GM21825 (cell line): ENCODE measurements at regions not wholly inside any gene's neighbourhood (a gene's known extent, or its start where the extent isn't known, plus 50 kb on each side); places are given as distances from the start of the nearest gene placed in this dataset.

Experiments used
- ATAC-seq: cut with Tn5 transposase; IDR thresholded peaks from one replicate; pipeline ENCODE4 v1.9.1; 2021; ENCODE audit warnings: mild to moderate bottlenecking, moderate library complexity; ENCODE audit not compliant: unreplicated experiment

- ATAC-seq: no peak
These were observed 331.6 kb downstream of the DYSF start for GRCh38 chr2:71784734-71785511.

- ATAC-seq: no peak
These were observed 330.5 kb downstream of the DYSF start for GRCh38 chr2:71783815-71784214.

- no peak for ATAC-seq
These were observed 329.9 kb downstream of the DYSF start for GRCh38 chr2:71783215-71783614.

- ATAC-seq: no peak
These were observed 329.0 kb downstream of the DYSF start for GRCh38 chr2:71782323-71782722.

GRCh38 chr2:71781695-71782228, 328.4 kb downstream of the DYSF start:
- no peak for ATAC-seq

GRCh38 chr2:71780162-71780561, 326.8 kb downstream of the DYSF start:
- ATAC-seq: no peak

GRCh38 chr2:71779774-71780105, 326.4 kb downstream of the DYSF start:
- ATAC-seq: no peak

- ATAC-seq: no peak
These were observed 325.8 kb downstream of the DYSF start for GRCh38 chr2:71778936-71779773.

GRCh38 chr2:71778514-71778913, 325.2 kb downstream of the DYSF start:
- no peak for ATAC-seq

GRCh38 chr2:71777946-71778345, 324.6 kb downstream of the DYSF start:
- no peak for ATAC-seq

- no peak for ATAC-seq
These were observed 322.9 kb downstream of the DYSF start for GRCh38 chr2:71776227-71776626.

GRCh38 chr2:71773218-71773617, 319.9 kb downstream of the DYSF start:
- no peak for ATAC-seq

- no peak for ATAC-seq
These were observed 319.3 kb downstream of the DYSF start for GRCh38 chr2:71772510-71773172.

GRCh38 chr2:71767663-71768062, 314.3 kb downstream of the DYSF start:
- no peak for ATAC-seq

- no peak for ATAC-seq
These were observed 305.7 kb downstream of the DYSF start for GRCh38 chr2:71759060-71759459.

- no peak for ATAC-seq
These were observed 304.0 kb downstream of the DYSF start for GRCh38 chr2:71757351-71757750.

- ATAC-seq: no peak
These were observed 303.0 kb downstream of the DYSF start for GRCh38 chr2:71756280-71756906.

- ATAC-seq: no peak
These were observed 298.2 kb downstream of the DYSF start for GRCh38 chr2:71751590-71751989.

GRCh38 chr2:71749671-71750101, 296.3 kb downstream of the DYSF start:
- no peak for ATAC-seq

- no peak for ATAC-seq
These were observed 294.9 kb downstream of the DYSF start for GRCh38 chr2:71748227-71748626.

GRCh38 chr2:71747559-71747958, 294.2 kb downstream of the DYSF start:
- ATAC-seq: no peak
